ENCODE measurements at regions not wholly inside any gene's neighbourhood (a gene's known extent, or its start where the extent isn't known, plus 50 kb on each side); places are given as distances from the start of the nearest gene placed in this dataset.

- Histone ChIP-seq H3K27me3 (ENCODE audit: control insufficient read depth in 5 of 5, insufficient read depth in 4 of 5, low read length in 5 of 5) (peaks cover 0 to 2% (median 0%) of the 10 kb centered on the region in 5 donors), H3K9me3 (ENCODE audit: control insufficient read depth in 5 of 5, low read length in 5 of 5) (peaks cover 0 to 4% (median 0%) of the 10 kb centered on the region in 5 donors), H3K4me1 (ENCODE audit: control insufficient read depth in 5 of 5, insufficient read depth in 5 of 5, low read length in 5 of 5) (peaks cover 0 to 4% (median 2%) of the 10 kb centered on the region in 5 donors), H3K36me3 (ENCODE audit: control insufficient read depth in 5 of 5, insufficient read depth in 5 of 5, low read length in 5 of 5) (no peaks in the 10 kb centered on the region), H3K9ac (ENCODE audit: low read length in 5 of 5) (no peak overlapping the region), H3K27ac (ENCODE audit: low read depth, low read length) (no peak overlapping the region), H3K4me3 (ENCODE audit: low read depth in 1 of 5, low read length in 5 of 5) (no peak overlapping the region)
Observed at GRCh38 chr1:13917607-13918006, 217.6 kb downstream of the PRDM2 start.

DNA sequence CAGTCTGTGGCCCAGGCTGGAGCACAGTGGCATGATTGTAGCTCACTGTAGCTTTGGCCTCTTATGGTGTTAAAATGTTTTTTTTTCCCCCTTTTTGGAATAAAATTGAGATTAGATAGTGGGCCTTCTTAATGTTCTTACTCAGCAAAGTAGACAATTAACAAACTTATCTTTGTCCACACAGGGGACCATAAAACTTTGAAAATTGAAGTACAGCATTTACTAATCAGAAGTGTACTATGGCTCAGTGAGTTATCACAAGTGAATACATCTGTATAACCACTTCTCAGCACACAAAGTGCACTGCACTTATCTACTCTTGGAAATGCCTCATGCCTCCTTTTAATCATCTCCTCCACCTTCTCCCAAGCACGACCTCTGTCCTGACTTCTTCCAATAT is 218.9 kb downstream of the PRDM2 start:
- no peaks in the 10 kb centered on the region for H3K36me3 ChIP-seq (ENCODE audit: control insufficient read depth in 5 of 5, insufficient read depth in 5 of 5, low read length in 5 of 5)
- H3K4me1 ChIP-seq (ENCODE audit: control insufficient read depth in 5 of 5, insufficient read depth in 5 of 5, low read length in 5 of 5): peaks cover 0 to 4% (median 2%) of the 10 kb centered on the region in 5 donors
- H3K27me3 ChIP-seq (ENCODE audit: control insufficient read depth in 5 of 5, insufficient read depth in 4 of 5, low read length in 5 of 5): peaks cover 0 to 4% (median 0%) of the 10 kb centered on the region in 5 donors
- H3K4me3 ChIP-seq (ENCODE audit: low read depth in 1 of 5, low read length in 5 of 5): no peak overlapping the region
- no peaks in the 10 kb centered on the region for H3K9me3 ChIP-seq (ENCODE audit: control insufficient read depth in 5 of 5, low read length in 5 of 5)
- H3K9ac ChIP-seq (ENCODE audit: low read length in 5 of 5): no peak overlapping the region
- no peak overlapping the region for H3K27ac ChIP-seq (ENCODE audit: low read depth, low read length)

DNA sequence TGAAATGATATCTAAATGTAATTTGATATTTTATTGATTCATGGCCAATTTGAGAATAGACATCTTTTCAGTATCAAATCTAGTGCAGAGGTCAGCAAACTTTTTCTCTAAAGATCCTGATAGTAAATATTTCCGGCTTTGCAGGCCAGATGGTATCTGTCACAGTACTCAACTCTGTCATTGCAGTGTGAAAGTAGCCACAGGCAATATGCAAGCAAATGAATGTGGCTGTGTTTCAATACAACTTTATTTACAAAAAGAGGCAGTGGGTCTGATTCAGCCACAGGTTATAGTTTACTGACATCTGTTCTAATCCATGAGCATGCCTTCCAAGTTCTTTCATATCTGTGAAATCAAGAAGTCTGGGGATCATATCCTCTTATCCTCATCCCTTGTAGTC is 221.2 kb downstream of the PRDM2 start:
- Histone ChIP-seq H3K36me3 (ENCODE audit: control insufficient read depth in 5 of 5, insufficient read depth in 5 of 5, low read length in 5 of 5) (no peaks in the 10 kb centered on the region), H3K27ac (ENCODE audit: low read depth, low read length) (no peak overlapping the region), H3K9me3 (ENCODE audit: control insufficient read depth in 5 of 5, low read length in 5 of 5) (no peaks in the 10 kb centered on the region), H3K4me1 (ENCODE audit: control insufficient read depth in 5 of 5, insufficient read depth in 5 of 5, low read length in 5 of 5) (peaks cover 0 to 4% (median 0%) of the 10 kb centered on the region in 5 donors), H3K27me3 (ENCODE audit: control insufficient read depth in 5 of 5, insufficient read depth in 4 of 5, low read length in 5 of 5) (peaks cover 0 to 4% (median 0%) of the 10 kb centered on the region in 5 donors), H3K4me3 (ENCODE audit: low read depth in 1 of 5, low read length in 5 of 5) (no peak overlapping the region), H3K9ac (ENCODE audit: low read length in 5 of 5) (no peak overlapping the region)

GRCh38 chr1:13922466-13923110 is 222.6 kb downstream of the PRDM2 start:
- peaks cover 0 to 4% (median 0%) of the 10 kb centered on the region in 5 donors for H3K4me1 ChIP-seq (ENCODE audit: control insufficient read depth in 5 of 5, insufficient read depth in 5 of 5, low read length in 5 of 5)
- no peaks in the 10 kb centered on the region for H3K9me3 ChIP-seq (ENCODE audit: control insufficient read depth in 5 of 5, low read length in 5 of 5)
- H3K36me3 ChIP-seq (ENCODE audit: control insufficient read depth in 5 of 5, insufficient read depth in 5 of 5, low read length in 5 of 5): no peaks in the 10 kb centered on the region
- no peak overlapping the region for H3K27ac ChIP-seq (ENCODE audit: low read depth, low read length)
- H3K4me3 ChIP-seq (ENCODE audit: low read depth in 1 of 5, low read length in 5 of 5): no peak overlapping the region
- peaks cover 0 to 4% (median 0%) of the 10 kb centered on the region in 5 donors for H3K27me3 ChIP-seq (ENCODE audit: control insufficient read depth in 5 of 5, insufficient read depth in 4 of 5, low read length in 5 of 5)
- H3K9ac ChIP-seq (ENCODE audit: low read length in 5 of 5): no peak overlapping the region

GRCh38 chr1:13926556-13926955 is 226.6 kb downstream of the PRDM2 start:
- H3K4me1 ChIP-seq (ENCODE audit: control insufficient read depth in 5 of 5, insufficient read depth in 5 of 5, low read length in 5 of 5): peaks cover 0 to 4% (median 0%) of the 10 kb centered on the region in 5 donors
- no peak overlapping the region for H3K27ac ChIP-seq (ENCODE audit: low read depth, low read length)
- no peaks in the 10 kb centered on the region for H3K36me3 ChIP-seq (ENCODE audit: control insufficient read depth in 5 of 5, insufficient read depth in 5 of 5, low read length in 5 of 5)
- H3K4me3 ChIP-seq (ENCODE audit: low read depth in 1 of 5, low read length in 5 of 5): no peak overlapping the region
- H3K9ac ChIP-seq (ENCODE audit: low read length in 5 of 5): no peak overlapping the region
- peaks cover 0 to 9% (median 4%) of the 10 kb centered on the region in 5 donors for H3K27me3 ChIP-seq (ENCODE audit: control insufficient read depth in 5 of 5, insufficient read depth in 4 of 5, low read length in 5 of 5)
- no peaks in the 10 kb centered on the region for H3K9me3 ChIP-seq (ENCODE audit: control insufficient read depth in 5 of 5, low read length in 5 of 5)

- no peaks in the 10 kb centered on the region for H3K4me1 ChIP-seq (ENCODE audit: control insufficient read depth in 5 of 5, insufficient read depth in 5 of 5, low read length in 5 of 5)
- H3K27me3 ChIP-seq (ENCODE audit: control insufficient read depth in 5 of 5, insufficient read depth in 4 of 5, low read length in 5 of 5): peaks cover 0 to 6% (median 4%) of the 10 kb centered on the region in 5 donors
- no peaks in the 10 kb centered on the region for H3K9me3 ChIP-seq (ENCODE audit: control insufficient read depth in 5 of 5, low read length in 5 of 5)
- no peak overlapping the region for H3K9ac ChIP-seq (ENCODE audit: low read length in 5 of 5)
- no peak overlapping the region for H3K27ac ChIP-seq (ENCODE audit: low read depth, low read length)
- H3K36me3 ChIP-seq (ENCODE audit: control insufficient read depth in 5 of 5, insufficient read depth in 5 of 5, low read length in 5 of 5): no peaks in the 10 kb centered on the region
- no peak overlapping the region for H3K4me3 ChIP-seq (ENCODE audit: low read depth in 1 of 5, low read length in 5 of 5)
Observed at GRCh38 chr1:13927736-13928135, 227.7 kb downstream of the PRDM2 start.

DNA sequence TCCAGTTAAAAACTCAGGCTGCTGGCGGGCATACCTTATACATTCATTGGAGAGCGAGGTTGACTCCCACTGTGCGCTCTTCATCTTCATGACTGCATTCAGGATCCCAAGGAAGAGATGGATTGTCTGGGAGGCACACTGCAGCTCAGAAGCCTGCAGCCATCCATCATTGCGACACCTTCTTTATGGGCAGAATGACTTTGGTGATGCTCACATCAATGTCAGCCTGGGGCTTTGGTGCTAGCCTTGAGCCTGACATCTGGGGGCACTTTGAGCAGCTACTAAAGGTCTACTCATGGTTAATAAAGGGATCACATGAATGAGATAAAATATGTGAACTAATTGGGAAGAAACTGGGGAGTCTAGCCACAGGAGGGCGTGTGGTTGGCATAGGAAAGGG is 229.3 kb downstream of the PRDM2 start:
- Histone ChIP-seq H3K36me3 (ENCODE audit: control insufficient read depth in 5 of 5, insufficient read depth in 5 of 5, low read length in 5 of 5) (no peaks in the 10 kb centered on the region), H3K9me3 (ENCODE audit: control insufficient read depth in 5 of 5, low read length in 5 of 5) (no peaks in the 10 kb centered on the region), H3K27ac (ENCODE audit: low read depth, low read length) (no peak overlapping the region), H3K4me3 (ENCODE audit: low read depth in 1 of 5, low read length in 5 of 5) (no peak overlapping the region), H3K4me1 (ENCODE audit: control insufficient read depth in 5 of 5, insufficient read depth in 5 of 5, low read length in 5 of 5) (no peaks in the 10 kb centered on the region), H3K27me3 (ENCODE audit: control insufficient read depth in 5 of 5, insufficient read depth in 4 of 5, low read length in 5 of 5) (peaks cover 0 to 5% (median 4%) of the 10 kb centered on the region in 5 donors), H3K9ac (ENCODE audit: low read length in 5 of 5) (no peak overlapping the region)

DNA sequence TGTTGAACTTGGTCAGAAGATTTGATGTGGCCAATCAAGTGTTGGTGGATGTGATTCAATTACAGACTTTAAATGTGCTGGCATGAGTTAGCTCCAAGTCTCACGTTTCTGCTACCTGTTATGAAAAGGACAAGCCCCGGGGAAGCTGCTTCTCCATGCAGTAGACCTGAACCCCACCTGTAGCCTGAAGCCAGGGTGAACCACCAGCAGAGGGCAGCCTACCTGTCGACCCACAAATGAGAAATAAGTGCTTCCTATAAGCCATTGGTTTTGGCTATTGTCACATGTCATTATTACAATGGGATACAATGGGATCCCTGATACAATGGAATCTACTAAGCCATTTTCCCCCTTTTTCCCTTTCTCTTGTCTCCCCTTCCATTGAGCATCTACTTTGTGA is 230.2 kb downstream of the PRDM2 start:
- H3K9ac ChIP-seq (ENCODE audit: low read length in 5 of 5): no peak overlapping the region
- no peaks in the 10 kb centered on the region for H3K36me3 ChIP-seq (ENCODE audit: control insufficient read depth in 5 of 5, insufficient read depth in 5 of 5, low read length in 5 of 5)
- no peak overlapping the region for H3K27ac ChIP-seq (ENCODE audit: low read depth, low read length)
- no peaks in the 10 kb centered on the region for H3K9me3 ChIP-seq (ENCODE audit: control insufficient read depth in 5 of 5, low read length in 5 of 5)
- peaks cover 0 to 5% (median 4%) of the 10 kb centered on the region in 5 donors for H3K27me3 ChIP-seq (ENCODE audit: control insufficient read depth in 5 of 5, insufficient read depth in 4 of 5, low read length in 5 of 5)
- no peaks in the 10 kb centered on the region for H3K4me1 ChIP-seq (ENCODE audit: control insufficient read depth in 5 of 5, insufficient read depth in 5 of 5, low read length in 5 of 5)
- no peak overlapping the region for H3K4me3 ChIP-seq (ENCODE audit: low read depth in 1 of 5, low read length in 5 of 5)

DNA sequence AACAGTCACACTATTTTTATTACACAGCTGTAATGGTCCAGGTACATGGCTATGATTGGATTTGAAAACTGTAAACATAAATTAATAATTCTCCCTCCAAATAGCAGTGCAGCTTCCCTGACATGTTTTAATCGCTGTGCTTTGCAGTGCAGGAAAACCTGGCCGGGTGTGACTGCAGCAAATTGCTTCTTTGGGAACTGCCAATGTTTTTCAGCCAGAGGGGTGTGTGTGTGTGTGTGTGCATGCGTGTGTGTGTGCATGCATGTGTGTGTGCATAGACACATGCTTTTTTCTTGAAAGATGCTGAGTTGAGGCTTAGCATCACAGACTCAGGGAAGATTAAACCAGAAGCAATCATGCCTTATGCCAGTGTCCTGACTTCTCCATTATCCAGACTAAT is 231.2 kb downstream of the PRDM2 start:
- Histone ChIP-seq H3K27me3 (ENCODE audit: control insufficient read depth in 5 of 5, insufficient read depth in 4 of 5, low read length in 5 of 5) (peaks cover 0 to 5% (median 0%) of the 10 kb centered on the region in 5 donors), H3K9ac (ENCODE audit: low read length in 5 of 5) (no peak overlapping the region), H3K4me3 (ENCODE audit: low read depth in 1 of 5, low read length in 5 of 5) (no peak overlapping the region), H3K9me3 (ENCODE audit: control insufficient read depth in 5 of 5, low read length in 5 of 5) (no peaks in the 10 kb centered on the region), H3K27ac (ENCODE audit: low read depth, low read length) (no peak overlapping the region), H3K4me1 (ENCODE audit: control insufficient read depth in 5 of 5, insufficient read depth in 5 of 5, low read length in 5 of 5) (no peaks in the 10 kb centered on the region), H3K36me3 (ENCODE audit: control insufficient read depth in 5 of 5, insufficient read depth in 5 of 5, low read length in 5 of 5) (no peaks in the 10 kb centered on the region)

- no peak overlapping the region for H3K9ac ChIP-seq (ENCODE audit: low read length in 5 of 5)
- H3K27me3 ChIP-seq (ENCODE audit: control insufficient read depth in 5 of 5, insufficient read depth in 4 of 5, low read length in 5 of 5): peaks cover 0 to 4% (median 0%) of the 10 kb centered on the region in 5 donors
- no peaks in the 10 kb centered on the region for H3K4me1 ChIP-seq (ENCODE audit: control insufficient read depth in 5 of 5, insufficient read depth in 5 of 5, low read length in 5 of 5)
- H3K4me3 ChIP-seq (ENCODE audit: low read depth in 1 of 5, low read length in 5 of 5): no peak overlapping the region
- H3K36me3 ChIP-seq (ENCODE audit: control insufficient read depth in 5 of 5, insufficient read depth in 5 of 5, low read length in 5 of 5): no peaks in the 10 kb centered on the region
- no peaks in the 10 kb centered on the region for H3K9me3 ChIP-seq (ENCODE audit: control insufficient read depth in 5 of 5, low read length in 5 of 5)
- H3K27ac ChIP-seq (ENCODE audit: low read depth, low read length): no peak overlapping the region
Observed at GRCh38 chr1:13935336-13935735, 235.3 kb downstream of the PRDM2 start.
